Large intestine (tissue), 3 donors: ENCODE measurements at regions not wholly inside any gene's neighbourhood (a gene's known extent, or its start where the extent isn't known, plus 50 kb on each side); places are given as distances from the start of the nearest gene placed in this dataset.

Experiments
- DNase-seq, 2 donors: peaks; one replicate each; pipeline versions ENCODE4 v3.0.0 to v3.0.0-alpha.2; 2013
- H3K27ac ChIP-seq: one replicate; pipeline ENCODE4 v1.5.1; 2013; ENCODE audit warnings: low read length
- H3K27me3 ChIP-seq: 2 replicates; pipeline ENCODE4 v1.6.1; 2013; ENCODE audit warnings: low read length; ENCODE audit not compliant: control insufficient read depth, insufficient read depth
- H3K36me3 ChIP-seq: 2 replicates; pipeline ENCODE4 v1.6.1; 2013; ENCODE audit warnings: low read length; ENCODE audit not compliant: control insufficient read depth, insufficient read depth
- H3K4me1 ChIP-seq: one replicate; pipeline ENCODE4 v1.6.1; 2013; ENCODE audit warnings: low read length; ENCODE audit not compliant: control insufficient read depth, insufficient read depth
- H3K4me3 ChIP-seq: one replicate; pipeline ENCODE4 v1.5.1; 2013; ENCODE audit warnings: low read length
- H3K9me3 ChIP-seq: one replicate; pipeline ENCODE4 v1.6.1; 2013; ENCODE audit warnings: mild to moderate bottlenecking, low read depth, low read length, moderate library complexity; ENCODE audit not compliant: control insufficient read depth
- WGBS: methylation state at CpG from one replicate; pipeline ENCODE4 v1.1.5; 2013; ENCODE audit warnings: low lambda C conversion rate; ENCODE audit not compliant: insufficient coverage; 5-methylcytosine and 5-hydroxymethylcytosine counted together

- Histone ChIP-seq H3K4me3 (no peak overlapping the region), H3K27ac (no peak overlapping the region), H3K9me3 (no peaks in the 10 kb centered on the region), H3K36me3 (no peaks in the 10 kb centered on the region), H3K27me3 (no peaks in the 10 kb centered on the region), H3K4me1 (no peaks in the 10 kb centered on the region)
- WGBS: no CpG with 5 or more reads among the region's 8 CpGs
- no peak for DNase-seq
Observed at GRCh38 chrX:9087271-9088040, 53.5 kb upstream of the FAM9B start.

- no CpG with 5 or more reads among the region's 2 CpGs for WGBS
- no peaks in the 10 kb centered on the region for H3K9me3 ChIP-seq
- no peaks in the 10 kb centered on the region for H3K27me3 ChIP-seq
- H3K4me3 ChIP-seq: no peak overlapping the region
- H3K4me1 ChIP-seq: no peaks in the 10 kb centered on the region
- no peak for DNase-seq
- H3K36me3 ChIP-seq: no peaks in the 10 kb centered on the region
- H3K27ac ChIP-seq: no peak overlapping the region
Observed at GRCh38 chrX:9088896-9089295, 55.0 kb upstream of the FAM9B start.

DNA sequence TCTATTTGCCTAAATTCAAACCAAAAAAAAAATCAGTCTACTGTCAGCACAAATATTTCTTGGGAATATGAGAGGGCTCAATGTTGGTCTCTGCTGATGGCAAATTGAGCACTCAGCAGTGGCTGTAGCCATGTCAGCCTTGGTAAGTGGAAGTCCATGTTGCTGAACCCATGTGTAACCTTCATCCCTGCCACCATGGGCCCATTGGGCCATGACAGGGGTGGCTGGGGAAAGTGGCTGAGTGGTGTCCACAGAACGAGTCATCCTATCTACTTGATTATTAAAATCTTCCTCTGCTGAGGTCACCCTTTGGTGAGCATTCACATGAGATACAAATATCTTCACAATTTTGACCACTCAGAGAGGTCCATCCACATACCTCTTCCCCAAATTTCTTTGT, 56.8 kb upstream of the FAM9B start:
- DNase-seq: no peak
- Histone ChIP-seq H3K4me1 (no peaks in the 10 kb centered on the region), H3K4me3 (no peak overlapping the region), H3K9me3 (no peaks in the 10 kb centered on the region), H3K27me3 (no peaks in the 10 kb centered on the region), H3K36me3 (no peaks in the 10 kb centered on the region), H3K27ac (no peak overlapping the region)
- WGBS: no CpG with 5 or more reads among the region's 1 CpG

- Histone ChIP-seq H3K4me1 (no peaks in the 10 kb centered on the region), H3K27me3 (no peaks in the 10 kb centered on the region), H3K27ac (no peak overlapping the region), H3K36me3 (no peaks in the 10 kb centered on the region), H3K4me3 (no peak overlapping the region), H3K9me3 (no peaks in the 10 kb centered on the region)
- DNase-seq: no peak
- no CpG with 5 or more reads among the region's 4 CpGs for WGBS
Observed at GRCh38 chrX:9091258-9091657, 57.3 kb upstream of the FAM9B start.

- Histone ChIP-seq H3K4me1 (no peaks in the 10 kb centered on the region), H3K27ac (no peak overlapping the region), H3K9me3 (no peaks in the 10 kb centered on the region), H3K4me3 (no peak overlapping the region), H3K36me3 (no peaks in the 10 kb centered on the region), H3K27me3 (no peaks in the 10 kb centered on the region)
- DNase-seq: no peak
- no CpG with 5 or more reads among the region's 4 CpGs for WGBS
Observed at GRCh38 chrX:9102956-9103355, 69.0 kb upstream of the FAM9B start.

GRCh38 chrX:9108054-9108453, 74.1 kb upstream of the FAM9B start:
- H3K9me3 ChIP-seq: no peaks in the 10 kb centered on the region
- H3K27me3 ChIP-seq: no peaks in the 10 kb centered on the region
- no peak overlapping the region for H3K27ac ChIP-seq
- H3K36me3 ChIP-seq: no peaks in the 10 kb centered on the region
- H3K4me1 ChIP-seq: no peaks in the 10 kb centered on the region
- H3K4me3 ChIP-seq: no peak overlapping the region
- no peak for DNase-seq
- WGBS: no CpG with 5 or more reads among the region's 1 CpG

DNA sequence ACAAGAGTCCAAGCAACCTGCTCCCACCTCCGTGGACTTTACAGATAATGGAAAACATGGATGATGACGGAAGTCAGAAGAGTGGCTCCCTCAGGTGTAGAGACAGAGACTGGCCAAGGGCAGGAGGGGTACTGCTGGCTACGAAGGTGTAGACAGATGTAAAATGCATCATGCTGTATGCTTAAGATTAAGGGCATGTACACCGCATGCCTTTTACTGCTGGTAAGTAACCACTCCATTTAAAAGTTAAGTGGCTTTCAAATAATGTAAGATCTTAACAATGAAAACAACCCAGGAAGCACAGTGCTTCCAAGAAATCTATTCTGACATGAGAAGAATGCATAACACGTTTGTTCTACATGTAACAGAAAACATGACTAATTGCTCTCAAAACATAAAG, 76.9 kb upstream of the FAM9B start:
- H3K36me3 ChIP-seq: no peaks in the 10 kb centered on the region
- no peaks in the 10 kb centered on the region for H3K27me3 ChIP-seq
- no peaks in the 10 kb centered on the region for H3K9me3 ChIP-seq
- no peak overlapping the region for H3K27ac ChIP-seq
- no peak for DNase-seq
- H3K4me3 ChIP-seq: no peak overlapping the region
- H3K4me1 ChIP-seq: no peaks in the 10 kb centered on the region
- WGBS: no CpG with 5 or more reads among the region's 5 CpGs

DNA sequence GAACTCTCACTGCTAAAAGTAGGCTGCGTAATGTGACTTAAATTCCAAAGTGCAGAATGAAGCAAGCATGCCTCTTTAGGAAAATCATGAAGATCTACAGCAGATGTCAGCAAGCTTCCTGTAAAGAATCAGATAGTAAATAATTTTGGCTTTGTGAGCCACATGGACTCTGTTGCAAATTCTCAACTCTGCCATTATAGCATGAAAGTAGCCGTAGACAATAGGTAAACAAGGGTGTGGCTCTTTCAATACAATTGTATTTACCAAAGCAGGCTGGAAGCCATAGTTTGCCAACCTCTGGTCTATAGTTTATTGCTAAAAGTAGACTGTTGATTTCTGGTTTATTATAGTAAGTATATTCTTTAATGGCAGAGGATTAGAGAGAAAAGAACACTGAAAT, 80.3 kb upstream of the FAM9B start:
- no CpG with 5 or more reads among the region's 2 CpGs for WGBS
- Histone ChIP-seq H3K27me3 (no peaks in the 10 kb centered on the region), H3K9me3 (no peaks in the 10 kb centered on the region), H3K4me1 (no peaks in the 10 kb centered on the region), H3K4me3 (no peak overlapping the region), H3K27ac (no peak overlapping the region), H3K36me3 (no peaks in the 10 kb centered on the region)
- no peak for DNase-seq

DNA sequence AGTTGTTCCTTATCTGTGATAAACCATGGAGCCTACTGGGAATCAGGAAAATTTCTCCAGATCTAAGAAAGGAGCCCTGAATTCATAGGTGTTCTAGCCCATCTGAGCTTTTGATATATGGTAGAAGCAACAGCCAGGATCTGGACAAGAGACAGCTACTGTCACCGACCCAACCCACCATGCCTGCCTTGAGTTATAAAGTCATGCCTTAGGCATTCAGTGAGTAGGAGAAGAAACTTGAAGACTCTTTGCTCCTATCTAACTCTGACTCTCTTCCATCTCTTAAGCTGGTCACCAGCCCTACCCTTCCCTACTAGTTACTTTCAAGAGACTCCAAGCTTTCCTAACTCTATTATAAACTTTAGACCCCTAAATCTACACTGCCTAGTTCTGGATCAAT, 83.9 kb upstream of the FAM9B start:
- no peaks in the 10 kb centered on the region for H3K36me3 ChIP-seq
- H3K4me1 ChIP-seq: no peaks in the 10 kb centered on the region
- H3K27me3 ChIP-seq: no peaks in the 10 kb centered on the region
- no peak overlapping the region for H3K4me3 ChIP-seq
- no peak overlapping the region for H3K27ac ChIP-seq
- H3K9me3 ChIP-seq: no peaks in the 10 kb centered on the region
- no peak for DNase-seq
- WGBS: no CpG with 5 or more reads among the region's 1 CpG

- no peaks in the 10 kb centered on the region for H3K27me3 ChIP-seq
- H3K4me3 ChIP-seq: no peak overlapping the region
- WGBS: 100% methylated on average over 1 of the region's 6 CpGs
- no peaks in the 10 kb centered on the region for H3K9me3 ChIP-seq
- H3K4me1 ChIP-seq: no peaks in the 10 kb centered on the region
- H3K27ac ChIP-seq: no peak overlapping the region
- H3K36me3 ChIP-seq: no peaks in the 10 kb centered on the region
- no peak for DNase-seq
Observed at GRCh38 chrX:9122519-9123245, 88.8 kb upstream of the FAM9B start.

DNA sequence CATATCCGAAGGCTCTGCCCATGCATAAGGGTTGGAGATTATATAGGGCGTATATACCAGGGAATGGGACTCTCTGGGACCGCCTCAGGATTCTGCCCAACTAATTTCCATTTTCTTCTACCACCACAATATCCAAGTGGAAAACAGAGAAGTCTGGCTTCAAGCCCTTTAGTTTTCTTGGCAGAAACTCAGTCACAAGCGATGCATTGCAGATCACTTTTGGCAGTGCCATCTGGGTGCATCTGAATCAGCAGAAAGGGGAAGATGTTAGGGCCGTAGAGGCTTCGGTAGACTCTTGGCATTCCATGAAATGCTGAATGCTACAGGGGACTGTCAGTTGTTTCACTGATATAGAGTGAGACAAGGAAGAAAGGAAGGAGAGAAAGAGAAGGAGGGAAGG, 94.1 kb upstream of the FAM9B start:
- H3K4me1 ChIP-seq: no peaks in the 10 kb centered on the region
- no peak overlapping the region for H3K27ac ChIP-seq
- no peaks in the 10 kb centered on the region for H3K27me3 ChIP-seq
- no peak for DNase-seq
- no peak overlapping the region for H3K4me3 ChIP-seq
- no peaks in the 10 kb centered on the region for H3K36me3 ChIP-seq
- no peaks in the 10 kb centered on the region for H3K9me3 ChIP-seq
- WGBS: no CpG with 5 or more reads among the region's 6 CpGs
